Stimulated activated CD4-positive, alpha-beta T cell treated with anti-CD3 and anti-CD28 coated beads, TNF-alpha, amount 100 ng/mL, for 48 hours (primary cell): ENCODE measurements at regions not wholly inside any gene's neighbourhood (a gene's known extent, or its start where the extent isn't known, plus 50 kb on each side); places are given as distances from the start of the nearest gene placed in this dataset.
"Not testable (repeated sequence)": the region's sequence is repeated elsewhere in the genome, so short reads cannot be mapped to it uniquely, and the experiment has no call there.

Source experiments
- DNase-seq, 3 donors: peaks; one replicate each; pipeline ENCODE4 v3.0.0-alpha.2; 2020; ENCODE audit warnings: low read depth in 3 of 3

GRCh38 chrX:13223868-13224567 lies 95.8 kb downstream of the ATXN3L start:
- no peak for DNase-seq

GRCh38 chrX:13220916-13221315 lies 98.9 kb downstream of the ATXN3L start:
- DNase-seq = no peak

- DNase-seq = no peak
These were observed 99.7 kb downstream of the ATXN3L start for GRCh38 chrX:13219991-13220764.

- DNase-seq = no peak
These were observed 101.1 kb downstream of the ATXN3L start for GRCh38 chrX:13218758-13219157.

- DNase-seq = no peak
These were observed 103.7 kb downstream of the ATXN3L start for GRCh38 chrX:13216139-13216538.

- no peak for DNase-seq
These were observed 104.1 kb downstream of the ATXN3L start for GRCh38 chrX:13215729-13216128.

- DNase-seq = no peak
These were observed 107.6 kb downstream of the ATXN3L start for GRCh38 chrX:13212191-13212651.

GRCh38 chrX:13210142-13210541 lies 109.7 kb downstream of the ATXN3L start:
- DNase-seq = not testable (repeated sequence)

GRCh38 chrX:13209704-13210103 lies 110.1 kb downstream of the ATXN3L start:
- not testable (repeated sequence) for DNase-seq

- no peak for DNase-seq
These were observed 111.4 kb downstream of the ATXN3L start for GRCh38 chrX:13208281-13208935.

GRCh38 chrX:13203271-13203670 lies 116.6 kb downstream of the ATXN3L start:
- no peak for DNase-seq

- no peak for DNase-seq
These were observed 118.1 kb downstream of the ATXN3L start for GRCh38 chrX:13201605-13202219.

GRCh38 chrX:13200398-13200797 lies 119.5 kb downstream of the ATXN3L start:
- no peak for DNase-seq

- no peak for DNase-seq
These were observed 121.1 kb downstream of the ATXN3L start for GRCh38 chrX:13198762-13199064.

GRCh38 chrX:13198056-13198761 lies 121.6 kb downstream of the ATXN3L start:
- no peak for DNase-seq

- DNase-seq = no peak
These were observed 123.1 kb downstream of the ATXN3L start for GRCh38 chrX:13196782-13197181.

- no peak for DNase-seq
These were observed 124.5 kb downstream of the ATXN3L start for GRCh38 chrX:13195340-13195739.

- DNase-seq = no peak
These were observed 125.4 kb downstream of the ATXN3L start for GRCh38 chrX:13194291-13195103.

- no peak for DNase-seq
These were observed 129.8 kb downstream of the ATXN3L start for GRCh38 chrX:13190051-13190450.

- DNase-seq = no peak
These were observed 130.5 kb downstream of the ATXN3L start for GRCh38 chrX:13189380-13189779.
